ENCODE measurements at regions not wholly inside any gene's neighbourhood (a gene's known extent, or its start where the extent isn't known, plus 50 kb on each side); places are given as distances from the start of the nearest gene placed in this dataset.

DNA sequence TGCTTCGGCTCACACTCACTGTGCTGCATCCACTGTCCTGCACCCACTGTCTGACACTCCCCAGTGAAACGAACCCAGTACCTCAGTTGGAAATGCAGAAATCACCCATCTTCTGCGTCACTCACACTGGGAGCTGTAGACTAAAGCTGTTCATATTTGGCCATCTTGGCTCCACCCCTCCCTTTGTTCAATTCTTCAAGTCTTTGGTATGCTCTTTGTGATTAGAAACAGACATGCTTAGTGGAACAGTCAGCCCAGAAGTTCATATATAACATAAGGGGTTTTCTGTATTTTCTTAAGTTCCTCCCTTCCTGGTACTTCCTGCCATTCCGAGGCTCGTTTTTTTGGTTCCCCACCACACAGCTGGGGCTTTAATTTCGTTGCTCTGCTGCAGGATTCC is 398.5 kb upstream of the DYNLRB2 start:
- DNase-seq (ENCODE audit: low read depth, low spot score) = no peak
- TF ChIP-seq, protein P1, sequence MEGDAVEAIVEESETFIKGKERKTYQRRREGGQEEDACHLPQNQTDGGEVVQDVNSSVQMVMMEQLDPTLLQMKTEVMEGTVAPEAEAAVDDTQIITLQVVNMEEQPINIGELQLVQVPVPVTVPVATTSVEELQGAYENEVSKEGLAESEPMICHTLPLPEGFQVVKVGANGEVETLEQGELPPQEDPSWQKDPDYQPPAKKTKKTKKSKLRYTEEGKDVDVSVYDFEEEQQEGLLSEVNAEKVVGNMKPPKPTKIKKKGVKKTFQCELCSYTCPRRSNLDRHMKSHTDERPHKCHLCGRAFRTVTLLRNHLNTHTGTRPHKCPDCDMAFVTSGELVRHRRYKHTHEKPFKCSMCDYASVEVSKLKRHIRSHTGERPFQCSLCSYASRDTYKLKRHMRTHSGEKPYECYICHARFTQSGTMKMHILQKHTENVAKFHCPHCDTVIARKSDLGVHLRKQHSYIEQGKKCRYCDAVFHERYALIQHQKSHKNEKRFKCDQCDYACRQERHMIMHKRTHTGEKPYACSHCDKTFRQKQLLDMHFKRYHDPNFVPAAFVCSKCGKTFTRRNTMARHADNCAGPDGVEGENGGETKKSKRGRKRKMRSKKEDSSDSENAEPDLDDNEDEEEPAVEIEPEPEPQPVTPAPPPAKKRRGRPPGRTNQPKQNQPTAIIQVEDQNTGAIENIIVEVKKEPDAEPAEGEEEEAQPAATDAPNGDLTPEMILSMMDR (IDR thresholded peaks at IDR 0.05; ENCODE audit: low read depth, low read length) = no peak
- no peak overlapping the region for H3K4me3 ChIP-seq (ENCODE audit: low read depth, low read length)
- in situ Hi-C loops (cut with HindIII; ENCODE audit: low sequenced_read_pairs) = no loop called here

GRCh38 chr16:80129791-80130190 is 411.0 kb upstream of the DYNLRB2 start:
- in situ Hi-C loops (cut with HindIII; ENCODE audit: low sequenced_read_pairs) = no loop called here
- DNase-seq (ENCODE audit: low read depth, low spot score) = no peak
- no peak overlapping the region for H3K4me3 ChIP-seq (ENCODE audit: low read depth, low read length)
- TF ChIP-seq, protein P1 (IDR thresholded peaks at IDR 0.05; ENCODE audit: low read depth, low read length) = no peak

DNA sequence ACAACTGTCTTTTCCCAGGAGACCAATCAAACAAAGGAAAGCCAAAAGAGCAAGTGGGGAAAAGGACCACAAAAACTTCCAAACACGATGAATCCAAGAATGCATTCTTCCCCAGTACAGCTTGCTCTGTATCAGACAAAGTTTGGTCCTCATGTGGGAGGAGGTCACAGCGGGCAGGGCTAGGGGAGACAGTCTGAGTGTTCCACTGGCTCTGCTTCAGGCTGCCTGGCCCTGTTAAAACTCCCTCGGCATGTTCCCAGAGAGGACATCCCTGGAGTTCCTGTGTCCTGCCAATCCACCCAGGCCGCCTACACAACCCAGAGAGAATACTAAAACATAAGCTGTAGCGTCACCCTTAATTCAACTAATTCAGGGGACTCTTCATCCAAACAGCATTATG is 415.1 kb upstream of the DYNLRB2 start:
- no peak overlapping the region for H3K4me3 ChIP-seq (ENCODE audit: low read depth, low read length)
- DNase-seq (ENCODE audit: low read depth, low spot score) = no peak
- in situ Hi-C loops (cut with HindIII; ENCODE audit: low sequenced_read_pairs) = no loop called here
- TF ChIP-seq, protein P1 (IDR thresholded peaks at IDR 0.05; ENCODE audit: low read depth, low read length) = no peak

- no peak overlapping the region for H3K4me3 ChIP-seq (ENCODE audit: low read depth, low read length)
- DNase-seq (ENCODE audit: low read depth, low spot score) = no peak
- in situ Hi-C loops (cut with HindIII; ENCODE audit: low sequenced_read_pairs) = no loop called here
- TF ChIP-seq, protein P1 (IDR thresholded peaks at IDR 0.05; ENCODE audit: low read depth, low read length) = no peak
Observed at GRCh38 chr16:80123189-80123588, 417.6 kb upstream of the DYNLRB2 start.

DNA sequence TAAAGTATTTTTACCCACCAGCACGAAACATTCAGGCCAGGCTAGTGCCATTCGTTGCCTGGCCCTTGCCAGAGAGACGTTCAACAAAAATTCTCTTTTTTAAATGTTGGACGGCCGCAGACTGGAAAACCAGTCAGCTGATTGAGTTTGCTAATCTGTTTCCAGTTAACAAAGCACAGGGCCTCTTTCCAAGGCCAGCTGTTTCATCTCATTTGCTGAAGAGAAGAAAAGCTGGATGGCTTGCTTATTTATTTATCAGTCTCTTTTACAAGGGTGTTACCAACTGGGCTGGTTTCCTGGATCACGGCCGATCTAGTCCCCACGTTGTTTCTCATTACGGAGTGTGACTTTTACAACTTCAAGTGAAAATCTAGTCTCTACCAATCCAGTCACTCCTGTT is 418.7 kb upstream of the DYNLRB2 start:
- TF ChIP-seq, protein P1 (IDR thresholded peaks at IDR 0.05; ENCODE audit: low read depth, low read length) = no peak
- in situ Hi-C loops (cut with HindIII; ENCODE audit: low sequenced_read_pairs) = no loop called here
- DNase-seq (ENCODE audit: low read depth, low spot score) = no peak
- H3K4me3 ChIP-seq (ENCODE audit: low read depth, low read length) = no peak overlapping the region

- TF ChIP-seq, protein P1 (IDR thresholded peaks at IDR 0.05; ENCODE audit: low read depth, low read length) = no peak
- no peak overlapping the region for H3K4me3 ChIP-seq (ENCODE audit: low read depth, low read length)
- DNase-seq (ENCODE audit: low read depth, low spot score) = no peak
- in situ Hi-C loops (cut with HindIII; ENCODE audit: low sequenced_read_pairs) = no loop called here
Observed at GRCh38 chr16:80121522-80121909, 419.3 kb upstream of the DYNLRB2 start.
